ENCODE measurements at regions not wholly inside any gene's neighbourhood (a gene's known extent, or its start where the extent isn't known, plus 50 kb on each side); places are given as distances from the start of the nearest gene placed in this dataset.

GRCh38 chr15:81751816-81752545 is 293.8 kb downstream of the MEX3B start:
- no peak overlapping the region for H3K4me3 ChIP-seq (ENCODE audit: low read depth, low read length)
- no peak for TF ChIP-seq CTCF (IDR thresholded peaks at IDR 0.05; ENCODE audit: low read depth, low read length)
- no peak for TF ChIP-seq POLR2A (IDR thresholded peaks at IDR 0.05; ENCODE audit: extremely low read depth, insufficient read length)
- no peak for TF ChIP-seq MYC (IDR thresholded peaks at IDR 0.05; ENCODE audit: low read depth, low read length)
- TF ChIP-seq, protein P1, sequence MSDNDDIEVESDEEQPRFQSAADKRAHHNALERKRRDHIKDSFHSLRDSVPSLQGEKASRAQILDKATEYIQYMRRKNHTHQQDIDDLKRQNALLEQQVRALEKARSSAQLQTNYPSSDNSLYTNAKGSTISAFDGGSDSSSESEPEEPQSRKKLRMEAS (IDR thresholded peaks at IDR 0.05; ENCODE audit: low read depth, low read length): no peak
- DNase-seq (ENCODE audit: low read depth): no peak

GRCh38 chr15:81751256-81751655 is 294.6 kb downstream of the MEX3B start:
- H3K4me3 ChIP-seq (ENCODE audit: low read depth, low read length): no peak overlapping the region
- TF ChIP-seq CTCF (IDR thresholded peaks at IDR 0.05; ENCODE audit: low read depth, low read length): no peak
- TF ChIP-seq, protein P1 (IDR thresholded peaks at IDR 0.05; ENCODE audit: low read depth, low read length): no peak
- DNase-seq (ENCODE audit: low read depth): no peak

DNA sequence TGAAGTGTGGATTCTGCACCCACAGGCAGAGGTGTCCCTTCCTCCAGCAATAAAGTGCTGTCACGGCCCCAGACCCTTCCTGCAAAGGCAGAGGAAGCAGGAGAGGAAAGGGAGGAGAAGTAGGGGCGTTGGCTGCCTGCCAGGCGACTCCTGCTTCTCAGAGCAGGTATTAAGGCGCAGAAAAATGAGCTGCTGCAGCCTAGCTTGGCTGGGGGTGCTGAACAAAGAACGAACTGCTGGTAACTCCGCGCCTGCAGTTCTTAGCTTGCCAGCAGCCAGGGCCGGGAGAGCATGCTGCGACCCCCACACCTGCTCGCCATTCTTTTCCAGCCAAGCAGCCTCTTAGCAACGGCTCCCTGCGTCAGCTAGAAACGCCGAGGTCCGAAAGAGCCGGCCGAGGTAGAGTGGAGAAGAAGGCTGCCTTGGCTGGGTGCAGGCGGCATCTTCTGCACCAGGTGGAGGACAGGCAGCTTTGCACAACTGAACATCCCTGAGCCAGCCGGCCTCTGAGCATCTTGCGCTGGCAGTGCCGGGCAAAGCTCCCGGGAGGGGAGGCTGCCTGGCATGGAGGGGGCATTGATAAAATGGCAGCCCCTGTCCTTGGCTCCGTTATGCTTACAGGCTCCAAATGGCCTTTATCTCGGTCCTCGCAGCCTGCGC is 296.0 kb downstream of the MEX3B start:
- no peak for DNase-seq (ENCODE audit: low read depth)
- no peak overlapping the region for H3K4me3 ChIP-seq (ENCODE audit: low read depth, low read length)
- TF ChIP-seq POLR2A (IDR thresholded peaks at IDR 0.05; ENCODE audit: extremely low read depth, insufficient read length) (no peak), CTCF (IDR thresholded peaks at IDR 0.05; ENCODE audit: low read depth, low read length) (no peak), MYC (IDR thresholded peaks at IDR 0.05; ENCODE audit: low read depth, low read length) (no peak)
- TF ChIP-seq, protein P1 (IDR thresholded peaks at IDR 0.05; ENCODE audit: low read depth, low read length): no peak

- no peak overlapping the region for H3K4me3 ChIP-seq (ENCODE audit: low read depth, low read length)
- TF ChIP-seq, protein P1 (IDR thresholded peaks at IDR 0.05; ENCODE audit: low read depth, low read length): no peak
- TF ChIP-seq MYC (IDR thresholded peaks at IDR 0.05; ENCODE audit: low read depth, low read length): no peak
- no peak for TF ChIP-seq POLR2A (IDR thresholded peaks at IDR 0.05; ENCODE audit: extremely low read depth, insufficient read length)
- no peak for TF ChIP-seq CTCF (IDR thresholded peaks at IDR 0.05; ENCODE audit: low read depth, low read length)
- DNase-seq (ENCODE audit: low read depth): no peak
These were observed 298.3 kb downstream of the MEX3B start for GRCh38 chr15:81747482-81747881.

DNA sequence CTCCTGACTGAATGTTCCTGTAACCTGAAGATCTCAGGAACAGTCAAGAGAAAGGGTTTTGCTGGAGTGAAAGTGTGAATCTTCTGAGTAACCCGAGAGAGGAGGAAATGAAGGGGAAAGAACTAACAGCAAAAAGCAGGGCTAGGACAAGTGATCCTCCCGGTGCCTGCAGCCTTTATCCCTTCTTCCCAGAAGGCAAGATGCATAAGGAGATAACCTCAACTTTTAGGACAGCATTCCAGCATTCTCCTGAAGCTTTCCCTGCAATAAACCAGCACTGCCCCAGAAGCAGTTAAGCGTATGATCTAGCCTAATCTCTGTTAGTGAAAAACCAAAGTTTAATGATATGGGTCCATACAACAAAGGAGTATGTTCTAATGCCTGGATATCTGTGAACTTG is 298.8 kb downstream of the MEX3B start:
- DNase-seq (ENCODE audit: low read depth): no peak
- TF ChIP-seq, protein P1 (IDR thresholded peaks at IDR 0.05; ENCODE audit: low read depth, low read length): no peak
- TF ChIP-seq POLR2A (IDR thresholded peaks at IDR 0.05; ENCODE audit: extremely low read depth, insufficient read length) (no peak), CTCF (IDR thresholded peaks at IDR 0.05; ENCODE audit: low read depth, low read length) (no peak), MYC (IDR thresholded peaks at IDR 0.05; ENCODE audit: low read depth, low read length) (no peak)
- no peak overlapping the region for H3K4me3 ChIP-seq (ENCODE audit: low read depth, low read length)

Measured in NB4 (cell line).